GM18507 (cell line): ENCODE measurements at regions not wholly inside any gene's neighbourhood (a gene's known extent, or its start where the extent isn't known, plus 50 kb on each side); places are given as distances from the start of the nearest gene placed in this dataset.

ENCODE experiments used
- DNase-seq: peaks from one replicate; pipeline ENCODE4 v3.0.0; 2011; ENCODE audit warnings: low read depth; ENCODE audit not compliant: insufficient read length; ENCODE audit errors: extremely low spot score
- FAIRE-seq: peaks from 2 replicates; lab custom pipeline; 2011; peaks lifted over from hg19 to GRCh38; lab: Jason Lieb, UNC

DNA sequence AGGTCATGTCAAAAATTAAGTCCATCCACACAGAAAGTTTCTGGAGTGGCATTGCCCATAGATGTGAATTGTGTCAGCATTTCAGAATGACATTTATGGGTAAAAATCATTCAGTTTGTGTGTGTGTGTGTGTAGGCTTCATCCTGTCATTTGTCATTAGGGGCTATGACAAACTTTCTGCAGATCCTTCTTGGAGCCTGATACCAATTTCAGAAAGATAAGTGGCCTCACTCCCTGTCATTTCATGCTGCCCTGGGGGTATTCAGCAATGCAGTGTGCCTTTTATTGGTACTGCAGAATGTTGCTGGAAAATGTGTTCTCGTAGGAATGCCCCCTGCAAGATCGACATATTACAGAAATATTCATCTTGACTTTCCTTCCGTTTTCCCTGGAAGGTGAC lies 659.7 kb downstream of the NLGN4X start:
- DNase-seq (no peak), FAIRE-seq (no peak)

- DNase-seq (no peak), FAIRE-seq (no peak)
Measured at GRCh38 chrX:5559386-5559785, 669.3 kb downstream of the NLGN4X start.

GRCh38 chrX:5549512-5549911 lies 679.2 kb downstream of the NLGN4X start:
- FAIRE-seq (no peak), DNase-seq (no peak)

DNA sequence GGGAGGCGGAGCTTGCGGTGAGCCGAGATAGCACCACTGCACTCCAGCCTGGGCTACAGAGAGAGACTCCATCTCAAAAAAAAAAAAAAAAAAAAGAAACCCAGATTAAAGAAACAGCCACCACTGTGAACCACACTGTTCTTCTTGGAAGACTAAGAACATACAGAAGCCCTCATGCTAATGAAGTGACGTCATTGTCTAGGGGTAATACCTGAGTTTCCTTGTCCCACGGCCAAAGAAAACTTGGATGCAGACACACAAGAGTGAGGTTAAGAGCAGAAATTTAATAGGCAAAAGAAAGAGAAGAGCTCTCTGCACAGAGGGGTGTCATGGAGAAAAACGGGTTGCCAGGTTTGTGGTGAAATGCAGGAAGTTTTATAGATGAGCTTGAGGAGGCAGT lies 691.6 kb downstream of the NLGN4X start:
- no peak for FAIRE-seq
- no peak for DNase-seq

DNA sequence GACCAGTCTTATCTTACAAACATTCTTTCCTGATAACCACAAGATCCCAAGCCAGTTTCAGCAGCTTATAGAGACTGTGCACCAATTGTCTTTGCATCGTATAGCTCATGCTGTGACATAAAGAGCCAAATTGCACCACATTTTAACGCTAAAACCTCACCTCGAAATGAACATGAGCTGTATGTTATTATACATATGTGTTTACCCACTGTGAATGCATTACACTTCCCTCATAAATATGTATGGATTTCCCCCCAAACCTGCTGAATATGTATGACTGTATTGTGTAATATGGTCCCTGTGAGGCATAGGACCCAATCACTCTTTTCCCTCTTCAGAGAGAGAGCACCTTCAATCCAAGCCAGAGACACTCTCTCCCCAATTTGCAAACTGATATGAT lies 692.4 kb downstream of the NLGN4X start:
- FAIRE-seq = no peak
- DNase-seq = no peak

DNA sequence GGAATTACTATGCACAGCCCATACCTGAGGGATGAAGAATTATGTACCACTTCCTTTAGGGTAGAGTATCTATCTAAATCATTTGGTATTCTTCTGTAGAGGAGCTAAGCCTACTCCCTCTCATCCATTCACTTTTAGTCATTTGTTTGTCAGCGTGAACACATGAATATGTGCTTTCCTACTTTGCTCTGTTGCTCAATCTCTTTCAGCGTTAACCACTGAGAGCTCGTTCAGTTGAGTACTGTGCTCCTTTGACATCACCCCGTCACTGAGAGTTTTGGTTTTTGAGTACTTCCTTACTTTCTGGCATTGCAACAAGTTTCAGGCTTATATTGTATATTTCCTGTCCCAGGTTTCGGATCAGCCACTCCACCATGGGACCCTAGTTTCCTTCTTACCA lies 700.6 kb downstream of the NLGN4X start:
- no peak for DNase-seq
- FAIRE-seq = no peak

GRCh38 chrX:5526191-5526590 lies 702.5 kb downstream of the NLGN4X start:
- DNase-seq = no peak
- no peak for FAIRE-seq

DNA sequence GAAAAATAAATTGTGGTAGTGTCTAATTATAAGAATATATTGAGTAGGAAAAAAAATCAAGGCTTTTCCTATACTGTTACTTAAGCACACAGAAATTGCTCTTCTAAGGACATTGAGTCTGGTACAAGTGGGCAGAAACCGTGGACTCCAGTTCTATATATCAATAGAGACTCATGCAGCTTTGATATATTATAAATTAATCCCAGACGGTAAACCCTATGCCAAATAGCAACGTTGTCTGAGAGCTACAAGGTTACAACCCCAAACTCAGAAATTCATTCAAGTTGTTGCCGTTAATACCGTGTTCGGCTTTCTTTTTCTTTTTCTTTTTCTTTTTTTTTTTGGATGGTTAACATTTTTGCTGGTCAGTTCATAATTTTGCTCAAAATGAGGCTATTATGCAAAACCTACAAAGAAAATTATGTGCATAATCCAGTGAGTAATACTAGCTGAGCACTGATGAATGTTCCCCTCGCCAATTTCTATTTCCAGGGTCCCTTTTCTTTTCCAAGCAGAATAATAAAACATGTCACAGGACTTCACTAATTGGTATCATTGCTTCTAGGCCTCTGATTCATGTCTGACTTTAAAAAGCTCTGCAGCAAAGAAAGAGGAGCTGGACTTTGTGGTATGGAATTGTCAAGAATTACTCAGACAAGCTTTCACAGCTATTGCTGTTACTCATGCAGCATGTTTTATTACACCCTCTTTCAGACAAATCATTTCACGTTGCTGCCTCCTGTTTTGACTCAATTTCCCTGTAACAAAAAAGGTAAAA lies 737.7 kb downstream of the NLGN4X start:
- DNase-seq = no peak
- no peak for FAIRE-seq

DNA sequence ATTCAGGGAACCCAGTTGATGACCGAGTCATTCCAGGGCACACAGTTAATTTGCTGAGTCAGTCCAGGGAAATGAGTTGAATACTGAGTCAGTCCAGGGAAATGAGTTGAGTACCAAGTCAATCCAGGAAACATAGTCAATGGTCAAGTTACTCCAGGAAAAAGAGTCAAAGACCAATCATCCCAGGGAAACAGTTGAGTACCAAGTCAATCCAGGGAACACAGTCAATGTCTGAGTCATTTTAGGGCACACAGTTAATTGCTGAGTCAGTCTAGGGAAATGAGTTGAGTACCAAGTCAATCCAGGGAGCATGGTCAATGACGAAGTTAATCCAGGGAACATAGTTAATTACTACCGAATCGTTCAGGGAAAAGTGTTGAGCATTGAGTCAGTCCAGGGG lies 754.4 kb downstream of the NLGN4X start:
- DNase-seq (no peak), FAIRE-seq (no peak)

GRCh38 chrX:5458300-5458842 lies 770.3 kb downstream of the NLGN4X start:
- FAIRE-seq (no peak), DNase-seq (no peak)

DNA sequence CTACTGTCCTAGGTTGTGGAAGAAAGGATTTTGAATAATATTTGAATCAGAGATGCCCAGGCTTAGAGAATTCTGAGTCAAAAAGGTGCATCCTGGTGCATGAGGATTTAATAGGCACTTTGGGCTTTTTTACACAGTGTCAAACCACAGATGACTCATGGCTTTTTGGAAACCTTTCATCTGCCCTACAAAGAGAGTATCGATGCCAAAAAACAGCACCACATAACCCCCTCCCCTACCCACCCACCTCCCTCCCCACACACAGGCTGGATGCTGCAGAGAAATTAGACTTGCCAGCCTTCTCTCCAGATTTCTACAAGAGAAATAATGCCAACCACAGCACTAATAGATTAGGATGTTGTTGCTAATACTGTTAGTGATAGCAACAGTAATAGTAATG lies 779.3 kb downstream of the NLGN4X start:
- no peak for FAIRE-seq
- no peak for DNase-seq

GRCh38 chrX:5431823-5432222 lies 796.8 kb downstream of the NLGN4X start:
- DNase-seq = no peak
- FAIRE-seq = no peak

- DNase-seq = no peak
- no peak for FAIRE-seq
Measured at GRCh38 chrX:5425119-5425518, 803.5 kb downstream of the NLGN4X start.

- no peak for FAIRE-seq
- DNase-seq = no peak
Measured at GRCh38 chrX:5417381-5417780, 811.3 kb downstream of the NLGN4X start.

GRCh38 chrX:5415738-5416137 lies 812.9 kb downstream of the NLGN4X start:
- FAIRE-seq (no peak), DNase-seq (no peak)

DNA sequence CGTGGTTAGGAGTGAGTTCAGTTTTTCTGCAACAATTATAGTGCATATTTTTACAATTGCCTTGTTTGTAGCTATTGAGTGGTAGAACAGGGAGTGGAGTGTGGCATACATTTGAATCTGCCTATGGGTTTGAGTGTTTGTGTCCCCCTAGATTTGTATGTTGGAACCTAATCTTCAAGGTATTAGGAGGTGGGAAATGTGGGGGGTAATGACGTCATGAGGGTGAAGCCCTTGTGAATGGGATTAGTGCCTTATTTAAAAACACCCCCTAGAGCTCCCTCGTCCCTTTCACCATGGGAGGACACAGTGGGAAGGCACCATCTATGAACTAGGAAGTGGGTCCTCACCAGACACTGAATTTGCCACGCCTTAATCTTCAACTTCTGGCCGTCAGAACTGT lies 819.6 kb downstream of the NLGN4X start:
- FAIRE-seq (no peak), DNase-seq (no peak)

DNA sequence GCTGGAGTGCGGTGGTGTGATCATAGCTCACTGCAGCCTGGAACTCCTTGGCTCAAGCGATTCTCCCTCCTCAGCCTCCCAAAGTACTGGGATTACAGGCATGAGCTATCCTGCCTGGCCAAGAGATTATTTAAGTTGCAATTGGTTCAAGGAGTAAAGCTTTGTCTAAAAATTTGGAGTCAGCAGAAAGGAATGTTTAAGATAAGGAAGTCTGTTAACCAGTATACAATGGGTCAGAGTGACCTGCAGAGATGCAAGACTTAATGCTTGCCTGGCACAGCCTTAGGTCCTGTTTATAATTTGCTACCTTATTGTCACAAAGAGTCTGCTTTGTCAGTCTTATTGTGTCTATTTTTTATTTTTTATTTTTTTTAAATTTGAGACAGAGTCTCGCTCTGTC lies 826.2 kb downstream of the NLGN4X start:
- DNase-seq (no peak), FAIRE-seq (no peak)

DNA sequence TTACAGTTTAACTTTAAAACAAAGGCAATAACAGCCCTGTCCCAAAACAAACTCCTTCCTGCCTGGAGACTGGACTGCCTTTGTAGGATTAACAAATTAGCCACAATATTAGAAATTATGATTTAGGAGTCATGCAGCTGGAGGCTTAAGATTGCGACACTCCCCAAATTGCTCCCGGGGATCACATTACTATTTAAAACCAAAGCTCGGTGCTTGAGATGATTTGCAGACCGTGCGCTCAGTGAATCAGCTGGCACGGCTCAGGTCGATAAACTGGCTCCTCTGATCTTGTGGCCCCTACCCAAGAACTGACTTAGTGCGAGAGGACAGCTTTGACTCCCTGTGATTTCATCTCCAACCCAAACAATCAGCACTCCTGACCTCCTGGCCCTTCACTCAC lies 829.3 kb downstream of the NLGN4X start:
- FAIRE-seq = no peak
- no peak for DNase-seq

- no peak for FAIRE-seq
- DNase-seq = no peak
Measured at GRCh38 chrX:5397409-5397808, 831.3 kb downstream of the NLGN4X start.

DNA sequence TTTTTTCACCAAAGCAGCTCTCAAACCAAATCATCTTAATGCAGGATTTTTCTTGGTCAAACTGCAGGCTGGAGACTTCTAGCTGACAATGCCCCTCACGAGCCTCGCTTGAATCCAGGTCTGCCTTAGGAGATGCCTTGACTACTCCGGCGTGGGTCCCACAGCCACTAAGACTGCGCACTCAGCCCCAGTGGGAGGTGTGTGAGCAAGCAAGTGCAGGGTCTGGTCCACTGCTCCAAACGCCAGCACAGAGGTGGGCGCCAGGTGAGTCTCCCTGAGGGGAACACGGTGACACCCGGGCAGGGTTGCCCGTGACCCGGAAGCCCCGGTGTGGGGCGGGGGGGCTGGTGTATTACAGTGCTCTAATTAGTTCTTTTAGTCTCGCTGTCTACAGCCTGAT lies 838.3 kb downstream of the NLGN4X start:
- no peak for FAIRE-seq
- DNase-seq = no peak

DNA sequence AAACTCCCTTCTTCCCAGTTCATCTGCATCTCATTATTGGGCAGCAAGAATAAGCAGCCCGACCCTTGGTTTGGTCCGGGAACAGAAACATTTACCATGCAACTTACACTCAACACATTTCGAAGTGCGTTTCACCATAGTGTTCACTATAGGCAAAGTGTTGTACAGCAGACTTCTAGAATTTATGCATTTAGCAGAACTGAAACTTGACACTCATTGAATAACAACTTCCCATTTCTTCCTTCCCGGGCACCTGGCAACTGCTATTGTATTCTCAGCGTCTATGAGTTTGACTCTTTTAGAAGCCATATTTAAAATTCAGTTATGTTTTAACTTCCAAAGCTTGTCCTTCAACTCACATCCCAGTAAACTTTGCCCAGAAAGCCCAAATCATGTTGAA lies 840.6 kb downstream of the NLGN4X start:
- DNase-seq (no peak), FAIRE-seq (no peak)

- DNase-seq (no peak), FAIRE-seq (no peak)
Measured at GRCh38 chrX:5380426-5380825, 848.2 kb downstream of the NLGN4X start.
